HG02970 (cell line): ENCODE measurements at regions not wholly inside any gene's neighbourhood (a gene's known extent, or its start where the extent isn't known, plus 50 kb on each side); places are given as distances from the start of the nearest gene placed in this dataset.

Source experiments
- ATAC-seq: cut with Tn5 transposase; IDR thresholded peaks from one replicate; pipeline ENCODE4 v1.9.1; 2021; ENCODE audit warnings: mild to moderate bottlenecking, moderate library complexity, moderate number of reproducible peaks; ENCODE audit not compliant: unreplicated experiment, low FRiP score

- no peak for ATAC-seq
These were observed 558.0 kb upstream of the MKI67 start for GRCh38 chr10:128684215-128684614.

GRCh38 chr10:128686630-128687278, 560.5 kb upstream of the MKI67 start:
- no peak for ATAC-seq

- no peak for ATAC-seq
These were observed 561.2 kb upstream of the MKI67 start for GRCh38 chr10:128687408-128687807.

- no peak for ATAC-seq
These were observed 561.8 kb upstream of the MKI67 start for GRCh38 chr10:128687927-128688549.

- no peak for ATAC-seq
These were observed 563.4 kb upstream of the MKI67 start for GRCh38 chr10:128689667-128690066.

- no peak for ATAC-seq
These were observed 567.4 kb upstream of the MKI67 start for GRCh38 chr10:128693493-128694131.

GRCh38 chr10:128694168-128694850, 568.1 kb upstream of the MKI67 start:
- ATAC-seq, result no peak

- ATAC-seq, result no peak
These were observed 568.9 kb upstream of the MKI67 start for GRCh38 chr10:128694851-128695725.

GRCh38 chr10:128695931-128696330, 569.7 kb upstream of the MKI67 start:
- ATAC-seq, result no peak

GRCh38 chr10:128697437-128697836, 571.2 kb upstream of the MKI67 start:
- ATAC-seq, result no peak

- no peak for ATAC-seq
These were observed 575.2 kb upstream of the MKI67 start for GRCh38 chr10:128701381-128701780.

- no peak for ATAC-seq
These were observed 575.6 kb upstream of the MKI67 start for GRCh38 chr10:128701837-128702236.

GRCh38 chr10:128704716-128705115, 578.5 kb upstream of the MKI67 start:
- no peak for ATAC-seq

GRCh38 chr10:128708182-128708581, 582.0 kb upstream of the MKI67 start:
- no peak for ATAC-seq

- ATAC-seq, result no peak
These were observed 583.5 kb upstream of the MKI67 start for GRCh38 chr10:128709686-128710085.

- ATAC-seq, result no peak
These were observed 584.0 kb upstream of the MKI67 start for GRCh38 chr10:128710098-128710797.

GRCh38 chr10:128710798-128711183, 584.6 kb upstream of the MKI67 start:
- no peak for ATAC-seq

GRCh38 chr10:128711806-128712205, 585.6 kb upstream of the MKI67 start:
- no peak for ATAC-seq

GRCh38 chr10:128712661-128713400, 586.6 kb upstream of the MKI67 start:
- ATAC-seq, result no peak
